Large intestine (tissue), 3 donors: ENCODE measurements at regions not wholly inside any gene's neighbourhood (a gene's known extent, or its start where the extent isn't known, plus 50 kb on each side); places are given as distances from the start of the nearest gene placed in this dataset.

Experiments used
- DNase-seq, 2 donors: peaks; one replicate each; pipeline versions ENCODE4 v3.0.0 to v3.0.0-alpha.2; 2013
- H3K27ac ChIP-seq: one replicate; pipeline ENCODE4 v1.5.1; 2013; ENCODE audit warnings: low read length
- H3K27me3 ChIP-seq: 2 replicates; pipeline ENCODE4 v1.6.1; 2013; ENCODE audit warnings: low read length; ENCODE audit not compliant: control insufficient read depth, insufficient read depth
- H3K36me3 ChIP-seq: 2 replicates; pipeline ENCODE4 v1.6.1; 2013; ENCODE audit warnings: low read length; ENCODE audit not compliant: control insufficient read depth, insufficient read depth
- H3K4me1 ChIP-seq: one replicate; pipeline ENCODE4 v1.6.1; 2013; ENCODE audit warnings: low read length; ENCODE audit not compliant: control insufficient read depth, insufficient read depth
- H3K4me3 ChIP-seq: one replicate; pipeline ENCODE4 v1.5.1; 2013; ENCODE audit warnings: low read length
- H3K9me3 ChIP-seq: one replicate; pipeline ENCODE4 v1.6.1; 2013; ENCODE audit warnings: mild to moderate bottlenecking, low read depth, low read length, moderate library complexity; ENCODE audit not compliant: control insufficient read depth
- WGBS: methylation state at CpG from one replicate; pipeline ENCODE4 v1.1.5; 2013; ENCODE audit warnings: low lambda C conversion rate; ENCODE audit not compliant: insufficient coverage; 5-methylcytosine and 5-hydroxymethylcytosine counted together

DNA sequence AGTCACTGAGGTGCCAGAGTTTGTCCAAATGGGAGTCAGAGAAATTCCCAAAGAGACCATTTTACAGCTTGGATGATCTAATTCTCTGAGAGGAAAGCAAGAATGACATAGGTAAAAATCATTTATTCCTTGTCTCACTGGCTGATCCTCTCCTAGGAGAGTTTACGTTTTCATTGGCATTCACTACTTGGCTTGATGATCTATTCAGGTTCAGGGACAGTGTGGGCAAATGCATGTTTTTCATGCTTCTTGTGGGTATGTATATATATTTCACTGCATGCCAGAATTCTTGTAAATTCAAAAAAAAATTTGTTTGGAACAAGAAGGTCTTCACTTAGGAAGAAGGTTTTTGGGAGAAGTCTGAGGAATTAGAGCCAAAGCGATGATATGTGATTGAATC is 403.4 kb upstream of the JAG1 start:
- Histone ChIP-seq H3K4me3 (no peak overlapping the region), H3K27me3 (no peaks in the 10 kb centered on the region), H3K4me1 (no peaks in the 10 kb centered on the region), H3K9me3 (no peaks in the 10 kb centered on the region), H3K27ac (no peak overlapping the region), H3K36me3 (no peaks in the 10 kb centered on the region)
- no peak for DNase-seq
- WGBS = 86% methylated on average over 1 of the region's 2 CpGs

DNA sequence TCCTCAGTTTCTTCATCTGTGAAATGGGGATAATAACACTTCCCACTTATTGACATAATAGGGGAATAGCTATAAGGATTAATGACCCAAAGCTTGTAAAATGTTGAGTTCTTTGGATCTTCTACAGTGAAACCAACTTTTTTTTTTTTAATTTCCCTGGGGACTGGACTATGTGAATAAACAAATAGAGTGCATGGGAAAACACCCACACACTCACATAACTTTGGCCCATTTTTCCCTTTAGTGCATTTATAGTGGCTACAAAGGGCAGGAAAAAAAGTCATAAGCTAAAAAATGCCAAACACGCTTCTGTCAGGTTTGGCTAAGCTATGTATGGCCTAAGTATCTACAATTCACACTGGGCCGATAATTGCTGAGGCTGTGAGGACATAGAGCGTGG is 406.2 kb upstream of the JAG1 start:
- H3K9me3 ChIP-seq = no peaks in the 10 kb centered on the region
- H3K4me3 ChIP-seq = no peak overlapping the region
- no peaks in the 10 kb centered on the region for H3K27me3 ChIP-seq
- H3K36me3 ChIP-seq = no peaks in the 10 kb centered on the region
- 100% methylated on average over 1 of the region's 3 CpGs for WGBS
- DNase-seq = no peak
- H3K27ac ChIP-seq = no peak overlapping the region
- H3K4me1 ChIP-seq = no peaks in the 10 kb centered on the region

DNA sequence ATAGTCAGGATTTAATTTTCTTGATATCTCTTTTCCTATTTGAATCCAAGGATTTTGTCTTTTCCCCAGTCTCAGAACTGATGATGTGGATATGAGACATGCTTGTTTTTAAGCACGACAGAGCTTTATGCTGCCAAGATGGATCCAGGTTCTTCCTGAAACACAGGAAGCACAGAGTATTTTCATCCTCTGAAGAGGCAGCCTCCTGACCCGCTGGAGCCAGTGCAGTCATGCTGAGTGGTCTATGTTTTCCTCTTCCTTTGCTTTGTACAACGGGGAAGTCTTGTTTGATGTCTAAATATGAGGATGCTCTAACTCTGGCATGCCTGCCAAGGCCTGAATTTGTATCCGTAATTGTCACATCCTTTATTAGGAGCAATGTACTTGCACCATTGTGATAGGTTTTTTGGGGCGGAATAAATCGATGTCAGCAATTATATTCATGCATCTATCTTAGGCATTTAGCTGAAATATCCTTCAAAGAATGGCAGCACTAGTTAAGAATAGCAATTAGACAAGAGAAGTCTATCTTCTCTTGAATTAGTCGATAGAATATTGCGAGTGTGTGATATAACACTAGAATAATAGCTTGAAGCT is 407.1 kb upstream of the JAG1 start:
- WGBS = 87% methylated on average over 3 of the region's 8 CpGs
- Histone ChIP-seq H3K36me3 (no peaks in the 10 kb centered on the region), H3K4me1 (no peaks in the 10 kb centered on the region), H3K9me3 (no peaks in the 10 kb centered on the region), H3K27ac (no peak overlapping the region), H3K4me3 (no peak overlapping the region), H3K27me3 (no peaks in the 10 kb centered on the region)
- no peak for DNase-seq

DNA sequence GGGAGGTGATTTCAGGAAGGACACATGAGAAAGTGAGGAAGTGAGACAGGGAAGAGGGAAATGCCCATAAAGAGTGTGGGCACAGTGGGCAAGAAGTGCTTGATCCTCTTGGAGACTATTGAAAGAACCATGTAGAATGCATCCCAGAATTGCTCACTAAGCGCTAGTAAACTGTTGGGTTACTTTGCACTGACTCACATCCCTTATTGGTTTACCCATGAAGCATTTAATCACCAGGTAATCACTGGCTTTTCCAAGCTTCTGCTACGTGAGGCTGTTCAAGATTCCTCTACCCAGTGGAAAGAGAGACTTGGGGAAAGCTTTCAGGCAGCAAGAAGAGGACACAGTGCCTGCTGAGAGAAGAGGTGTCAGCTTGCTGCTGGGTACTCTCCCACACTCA is 410.0 kb upstream of the JAG1 start:
- Histone ChIP-seq H3K4me1 (no peaks in the 10 kb centered on the region), H3K36me3 (no peaks in the 10 kb centered on the region), H3K27me3 (no peaks in the 10 kb centered on the region), H3K9me3 (no peaks in the 10 kb centered on the region), H3K27ac (no peak overlapping the region), H3K4me3 (no peak overlapping the region)
- WGBS = no CpG with 5 or more reads among the region's 2 CpGs
- no peak for DNase-seq

DNA sequence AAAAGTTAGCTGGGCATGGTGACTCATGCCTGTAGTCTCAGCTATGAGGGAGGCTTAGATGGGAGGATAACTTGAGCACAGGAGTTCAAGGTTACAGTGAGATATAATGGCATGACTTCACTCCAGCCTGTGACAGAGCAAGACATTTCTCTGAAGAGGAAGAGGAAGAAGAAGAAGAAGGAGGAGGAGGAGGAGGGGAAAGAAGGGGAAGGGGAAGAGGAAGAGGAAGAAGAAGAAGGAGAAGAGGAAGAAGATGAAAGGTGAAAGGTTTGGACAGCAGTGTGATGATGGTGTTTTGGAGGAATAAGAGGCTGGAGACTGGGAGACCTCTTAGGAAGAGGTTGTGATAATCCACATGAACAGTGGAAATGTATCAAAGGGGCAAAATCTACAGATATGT is 410.7 kb upstream of the JAG1 start:
- no peak overlapping the region for H3K4me3 ChIP-seq
- H3K27ac ChIP-seq = no peak overlapping the region
- H3K9me3 ChIP-seq = no peaks in the 10 kb centered on the region
- H3K36me3 ChIP-seq = no peaks in the 10 kb centered on the region
- no peaks in the 10 kb centered on the region for H3K4me1 ChIP-seq
- no peak for DNase-seq
- H3K27me3 ChIP-seq = no peaks in the 10 kb centered on the region

DNA sequence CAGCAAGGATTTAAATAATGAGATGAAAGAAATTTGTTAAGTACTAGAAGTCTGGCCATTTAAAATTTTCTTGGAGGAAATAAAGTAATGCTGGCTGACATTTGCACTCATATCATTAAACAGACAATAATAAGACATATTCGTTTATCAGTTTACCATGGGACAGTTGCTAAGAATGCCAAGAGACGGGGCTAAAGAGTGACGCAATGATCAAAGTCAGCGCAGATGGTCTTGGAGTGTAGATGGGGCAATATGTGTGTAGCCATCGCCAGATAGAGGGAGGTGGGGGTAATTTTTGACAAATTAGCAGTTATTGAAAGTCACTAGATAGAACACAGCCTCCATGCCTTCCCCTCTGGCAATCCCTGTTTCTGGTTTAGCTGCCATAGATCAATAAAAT is 413.2 kb upstream of the JAG1 start:
- no peaks in the 10 kb centered on the region for H3K27me3 ChIP-seq
- no peak overlapping the region for H3K27ac ChIP-seq
- no CpG with 5 or more reads among the region's 5 CpGs for WGBS
- H3K36me3 ChIP-seq = no peaks in the 10 kb centered on the region
- H3K9me3 ChIP-seq = no peaks in the 10 kb centered on the region
- no peaks in the 10 kb centered on the region for H3K4me1 ChIP-seq
- DNase-seq = no peak
- no peak overlapping the region for H3K4me3 ChIP-seq

DNA sequence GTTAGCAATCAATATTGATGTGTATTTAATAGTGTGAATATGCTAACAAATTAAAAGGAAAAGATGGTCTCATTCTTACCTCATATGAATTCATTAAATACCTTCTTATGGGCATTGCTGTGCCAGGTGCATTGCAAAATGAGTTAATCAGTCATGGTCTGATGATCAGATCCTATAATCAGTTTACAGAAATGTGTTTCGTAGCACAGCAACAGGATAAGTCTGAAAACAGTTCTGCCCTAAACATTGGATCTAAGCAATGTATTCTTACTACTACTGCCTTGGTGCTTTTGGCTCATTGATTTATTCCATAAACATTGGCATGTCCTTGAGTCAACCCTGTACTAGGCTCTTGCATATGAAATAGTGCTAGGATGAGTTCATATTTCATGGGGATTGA is 417.0 kb upstream of the JAG1 start:
- no CpG with 5 or more reads among the region's 1 CpG for WGBS
- no peak for DNase-seq

DNA sequence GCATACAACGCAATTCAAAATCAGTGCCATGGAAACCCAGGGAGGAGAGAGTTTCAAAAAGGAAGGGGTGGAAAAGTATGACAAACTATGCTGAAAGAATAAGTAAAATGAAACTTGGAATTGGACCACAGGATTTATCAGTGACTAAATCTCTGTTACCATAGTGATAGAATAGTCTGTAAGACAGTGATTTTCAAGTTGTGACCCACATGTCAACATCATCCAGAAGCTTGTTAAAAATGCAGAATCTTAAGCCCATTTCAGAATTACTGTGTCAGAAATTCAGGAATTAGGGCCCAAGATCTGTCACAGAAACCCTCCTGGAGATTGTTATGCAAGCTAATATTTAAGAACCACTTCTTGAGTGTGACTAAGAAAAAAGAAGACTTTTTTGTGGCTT is 417.7 kb upstream of the JAG1 start:
- Histone ChIP-seq H3K4me1 (no peaks in the 10 kb centered on the region), H3K9me3 (no peaks in the 10 kb centered on the region), H3K27ac (no peak overlapping the region), H3K27me3 (no peaks in the 10 kb centered on the region), H3K4me3 (no peak overlapping the region), H3K36me3 (no peaks in the 10 kb centered on the region)
- no peak for DNase-seq
- WGBS = 100% methylated on average over 1 of the region's 1 CpG

More for the DNA sequence above, 417.0 kb upstream of the JAG1 start:
- H3K36me3 ChIP-seq = no peaks in the 10 kb centered on the region
- H3K27me3 ChIP-seq = no peaks in the 10 kb centered on the region
- no peaks in the 10 kb centered on the region for H3K4me1 ChIP-seq
- H3K9me3 ChIP-seq = no peaks in the 10 kb centered on the region
- no peak overlapping the region for H3K27ac ChIP-seq
- no peak overlapping the region for H3K4me3 ChIP-seq

DNA sequence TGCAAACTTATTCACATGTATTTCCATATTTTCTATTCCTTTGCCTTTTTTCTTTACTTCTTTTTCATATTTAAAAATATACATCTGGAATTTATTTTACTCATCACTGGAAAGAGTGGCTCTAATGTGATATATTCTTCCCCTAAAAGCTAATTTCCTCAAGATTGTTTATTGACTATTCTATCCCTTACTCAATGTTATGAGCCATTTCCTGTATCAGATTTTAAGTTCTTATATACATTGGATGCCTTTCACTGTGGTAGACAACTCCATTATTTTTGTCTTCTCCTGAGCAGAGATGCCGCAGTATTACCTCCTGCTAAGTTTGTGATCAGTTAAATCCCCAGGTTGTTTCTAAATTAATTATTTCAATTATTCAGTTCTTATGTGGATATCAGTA is 418.4 kb upstream of the JAG1 start:
- no peak for DNase-seq
- no peak overlapping the region for H3K27ac ChIP-seq
- WGBS = 100% methylated on average over 1 of the region's 1 CpG

DNA sequence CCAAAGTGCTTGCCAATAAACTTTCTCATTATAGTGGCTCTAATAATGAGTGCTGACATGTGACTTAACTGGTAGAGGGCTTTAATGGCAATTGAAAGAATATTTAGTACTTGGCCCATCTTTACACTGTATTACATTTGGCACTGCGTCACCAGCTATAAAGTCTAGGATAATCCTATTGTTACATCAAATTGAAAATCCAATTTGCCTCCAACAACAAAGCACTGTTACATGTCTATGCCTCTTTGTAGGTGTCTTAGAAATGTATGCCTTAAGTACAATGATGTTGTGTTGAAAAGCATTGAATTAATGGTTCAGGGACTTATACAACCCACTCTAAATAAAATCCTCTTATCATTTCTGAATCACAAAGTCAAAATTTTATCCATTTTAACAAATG is 420.4 kb upstream of the JAG1 start:
- Histone ChIP-seq H3K27me3 (no peaks in the 10 kb centered on the region), H3K9me3 (no peaks in the 10 kb centered on the region), H3K36me3 (no peaks in the 10 kb centered on the region), H3K4me3 (no peak overlapping the region), H3K27ac (no peak overlapping the region), H3K4me1 (no peaks in the 10 kb centered on the region)
- WGBS = no CpG with 5 or more reads among the region's 1 CpG
- no peak for DNase-seq

More for the DNA sequence above, 418.4 kb upstream of the JAG1 start:
- Histone ChIP-seq H3K4me3 (no peak overlapping the region), H3K36me3 (no peaks in the 10 kb centered on the region), H3K4me1 (no peaks in the 10 kb centered on the region), H3K27me3 (no peaks in the 10 kb centered on the region), H3K9me3 (no peaks in the 10 kb centered on the region)

DNA sequence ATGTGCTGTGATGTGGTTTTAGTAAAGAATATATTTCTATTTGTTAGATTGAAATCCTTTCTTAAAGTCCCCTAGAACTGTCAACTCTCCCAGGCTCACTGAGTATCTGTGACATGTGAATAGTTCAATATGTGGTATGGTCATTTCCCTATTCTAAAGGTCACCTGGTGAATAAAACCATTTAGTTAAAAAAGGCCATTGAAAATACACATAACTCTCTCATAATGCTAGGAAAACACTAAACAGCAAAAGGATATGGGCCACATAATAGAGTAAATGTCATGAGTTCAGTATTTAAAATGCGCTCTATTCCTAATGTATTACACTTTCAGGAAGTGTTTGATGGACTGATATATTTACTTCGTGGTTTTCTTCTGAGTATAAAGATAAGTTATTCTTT is 420.9 kb upstream of the JAG1 start:
- H3K27me3 ChIP-seq = no peaks in the 10 kb centered on the region
- no peak overlapping the region for H3K4me3 ChIP-seq
- no peak for DNase-seq
- H3K4me1 ChIP-seq = no peaks in the 10 kb centered on the region
- no peak overlapping the region for H3K27ac ChIP-seq
- no peaks in the 10 kb centered on the region for H3K9me3 ChIP-seq
- H3K36me3 ChIP-seq = no peaks in the 10 kb centered on the region
- no CpG with 5 or more reads among the region's 2 CpGs for WGBS
